ENCODE measurements at regions not wholly inside any gene's neighbourhood (a gene's known extent, or its start where the extent isn't known, plus 50 kb on each side); places are given as distances from the start of the nearest gene placed in this dataset.

DNA sequence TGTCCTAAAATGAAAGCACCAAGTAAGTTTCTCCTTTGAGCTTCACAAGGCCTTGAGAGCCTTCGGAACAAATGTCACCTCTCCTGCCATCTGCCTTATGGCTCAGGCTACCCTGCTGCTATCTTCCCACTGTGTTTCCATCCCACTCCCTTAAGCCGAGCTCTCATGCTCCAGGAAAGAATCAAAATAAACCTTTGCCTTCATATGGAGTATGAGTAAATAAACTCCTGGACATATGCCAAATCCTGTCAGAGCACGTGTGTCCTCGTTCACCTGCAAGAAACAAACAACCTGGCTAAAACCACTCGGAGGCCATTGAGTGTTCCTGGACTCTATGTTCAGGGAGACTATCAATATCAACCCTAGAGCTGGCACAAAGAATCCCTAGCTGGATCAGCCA lies 122.3 kb upstream of the CCDC112 start:
- H3K36me3 Mint-ChIP-seq (ENCODE audit: low read depth), result no peaks in the 10 kb centered on the region
- peaks cover 1% of the 10 kb centered on the region; the same call in 1 of the 2 replicates for H3K27me3 Mint-ChIP-seq (ENCODE audit: insufficient read depth)
- no peak overlapping the region for H3K4me3 Mint-ChIP-seq
- H3K27ac Mint-ChIP-seq, result 0 out of 2 replicates have a peak overlapping the region, but pooled peaks have one; percentile 4
- no peak for DNase-seq
- peaks cover 73% of the 10 kb centered on the region for H3K4me1 Mint-ChIP-seq (ENCODE audit: low read depth)
- no peaks in the 10 kb centered on the region for H3K9me3 Mint-ChIP-seq
- TF ChIP-seq, protein P1, sequence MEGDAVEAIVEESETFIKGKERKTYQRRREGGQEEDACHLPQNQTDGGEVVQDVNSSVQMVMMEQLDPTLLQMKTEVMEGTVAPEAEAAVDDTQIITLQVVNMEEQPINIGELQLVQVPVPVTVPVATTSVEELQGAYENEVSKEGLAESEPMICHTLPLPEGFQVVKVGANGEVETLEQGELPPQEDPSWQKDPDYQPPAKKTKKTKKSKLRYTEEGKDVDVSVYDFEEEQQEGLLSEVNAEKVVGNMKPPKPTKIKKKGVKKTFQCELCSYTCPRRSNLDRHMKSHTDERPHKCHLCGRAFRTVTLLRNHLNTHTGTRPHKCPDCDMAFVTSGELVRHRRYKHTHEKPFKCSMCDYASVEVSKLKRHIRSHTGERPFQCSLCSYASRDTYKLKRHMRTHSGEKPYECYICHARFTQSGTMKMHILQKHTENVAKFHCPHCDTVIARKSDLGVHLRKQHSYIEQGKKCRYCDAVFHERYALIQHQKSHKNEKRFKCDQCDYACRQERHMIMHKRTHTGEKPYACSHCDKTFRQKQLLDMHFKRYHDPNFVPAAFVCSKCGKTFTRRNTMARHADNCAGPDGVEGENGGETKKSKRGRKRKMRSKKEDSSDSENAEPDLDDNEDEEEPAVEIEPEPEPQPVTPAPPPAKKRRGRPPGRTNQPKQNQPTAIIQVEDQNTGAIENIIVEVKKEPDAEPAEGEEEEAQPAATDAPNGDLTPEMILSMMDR (IDR thresholded peaks at IDR 0.05), result no peak

DNA sequence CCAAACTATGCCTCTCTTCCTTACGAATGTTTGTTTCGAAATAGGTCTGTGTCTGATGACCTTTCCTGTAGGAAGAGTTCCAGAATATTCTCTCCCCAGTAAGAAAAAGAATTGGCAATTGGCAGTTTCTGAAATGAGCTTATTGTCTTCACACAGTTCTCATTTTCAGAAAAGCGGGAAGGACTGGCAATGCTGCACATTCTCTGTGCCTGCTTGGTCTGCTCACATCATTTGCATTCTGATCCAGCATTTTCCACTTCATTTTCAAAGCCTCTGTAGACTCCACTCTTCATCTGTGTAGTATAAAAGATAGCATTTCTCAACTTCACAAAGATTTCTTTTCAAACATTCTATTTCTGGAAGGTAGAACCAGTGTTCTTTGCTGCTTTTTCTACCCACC lies 120.6 kb upstream of the CCDC112 start:
- peaks cover 60% of the 10 kb centered on the region for H3K4me1 Mint-ChIP-seq (ENCODE audit: low read depth)
- H3K27ac Mint-ChIP-seq, result no peak overlapping the region
- TF ChIP-seq, protein P1 (IDR thresholded peaks at IDR 0.05), result no peak
- H3K27me3 Mint-ChIP-seq (ENCODE audit: insufficient read depth), result no peaks in the 10 kb centered on the region; the same call in 1 of the 2 replicates
- DNase-seq, result no peak
- no peak overlapping the region for H3K4me3 Mint-ChIP-seq
- no peaks in the 10 kb centered on the region for H3K36me3 Mint-ChIP-seq (ENCODE audit: low read depth)
- no peaks in the 10 kb centered on the region for H3K9me3 Mint-ChIP-seq

DNA sequence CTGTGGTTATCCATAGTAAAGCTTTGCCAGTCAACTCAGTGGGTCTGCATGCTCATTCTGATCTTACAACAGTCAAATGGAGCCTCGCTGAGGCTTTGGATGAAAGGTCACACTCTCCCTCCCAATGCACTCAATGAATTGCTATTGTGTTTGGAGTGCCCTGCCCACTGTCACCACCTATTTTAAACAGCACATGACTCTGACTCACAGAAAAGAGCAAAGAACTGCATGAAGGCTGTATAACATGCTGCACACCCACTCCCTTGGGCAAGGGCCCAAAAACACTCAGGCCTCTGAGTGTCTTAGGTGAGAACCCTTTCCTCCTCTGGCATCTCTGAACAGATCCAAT lies 118.7 kb upstream of the CCDC112 start:
- peak overlapping the region; percentile 75 for H3K27ac Mint-ChIP-seq
- H3K36me3 Mint-ChIP-seq (ENCODE audit: low read depth), result no peaks in the 10 kb centered on the region
- peak overlapping the region; percentile 21; the same call in 1 of the 2 replicates for H3K4me3 Mint-ChIP-seq
- peak; percentile 46 for DNase-seq
- H3K27me3 Mint-ChIP-seq (ENCODE audit: insufficient read depth), result no peaks in the 10 kb centered on the region; the same call in 1 of the 2 replicates
- H3K4me1 Mint-ChIP-seq (ENCODE audit: low read depth), result peaks cover 51% of the 10 kb centered on the region
- TF ChIP-seq, protein P1 (IDR thresholded peaks at IDR 0.05), result no peak
- no peaks in the 10 kb centered on the region for H3K9me3 Mint-ChIP-seq

DNA sequence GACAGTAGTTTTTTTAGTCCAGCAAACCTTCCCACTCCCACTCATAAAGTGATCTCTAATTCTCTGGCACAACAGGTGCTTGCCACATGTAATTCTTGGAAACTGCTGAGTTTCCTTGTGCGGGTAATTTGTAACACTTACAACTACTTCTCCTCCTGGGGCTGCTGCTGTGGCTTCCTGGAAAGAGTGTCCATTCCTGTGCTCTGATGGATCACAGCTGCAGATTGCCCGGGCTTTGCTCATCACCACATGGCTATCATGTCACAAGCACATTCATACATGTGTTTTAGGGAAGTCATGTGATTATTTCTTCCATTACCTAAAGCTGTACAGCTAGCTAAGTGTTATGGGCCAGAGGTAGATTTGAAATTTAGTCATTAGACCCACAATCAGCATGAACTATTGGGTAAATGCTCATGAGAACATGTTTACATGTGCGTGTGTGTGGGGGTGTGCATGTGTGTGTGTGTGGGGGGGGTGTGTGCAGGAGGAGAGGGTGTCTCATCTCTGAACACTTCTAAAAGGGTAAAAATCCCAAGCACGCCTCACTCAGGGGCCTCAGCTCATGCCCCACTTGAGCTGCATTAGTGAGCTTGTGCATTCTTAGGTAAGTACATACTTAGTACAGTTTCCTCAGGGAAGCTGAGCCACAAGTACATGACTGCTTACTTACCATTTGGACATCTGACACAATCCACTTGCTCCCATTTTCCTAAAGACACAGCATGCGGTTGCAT lies 118.1 kb upstream of the CCDC112 start:
- H3K4me3 Mint-ChIP-seq, result peak overlapping the region; percentile 1; the same call in 1 of the 2 replicates
- peaks cover 46% of the 10 kb centered on the region for H3K4me1 Mint-ChIP-seq (ENCODE audit: low read depth)
- H3K27ac Mint-ChIP-seq, result peak overlapping the region; percentile 75

DNA sequence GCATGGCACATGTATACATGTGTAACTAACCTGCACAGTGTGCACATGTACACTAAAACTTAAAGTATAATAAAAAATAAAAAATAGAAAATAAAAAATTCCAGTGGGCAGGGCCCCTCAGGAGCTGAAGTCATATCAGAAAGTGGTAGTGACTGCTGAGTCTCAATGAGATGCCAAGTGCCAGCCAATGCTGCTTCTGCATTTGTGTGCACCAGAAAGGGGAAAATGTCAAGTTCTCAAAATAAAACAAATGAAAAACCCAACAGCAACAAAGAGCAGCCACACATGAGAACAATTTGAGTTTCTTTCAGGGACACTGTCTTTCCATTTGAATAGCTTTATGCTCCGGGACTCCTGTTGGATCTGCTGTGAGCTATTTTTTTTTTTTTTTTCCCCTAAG lies 117.2 kb upstream of the CCDC112 start:
- H3K4me3 Mint-ChIP-seq, result no peak overlapping the region
- H3K27ac Mint-ChIP-seq, result no peak overlapping the region
- H3K27me3 Mint-ChIP-seq (ENCODE audit: insufficient read depth), result peaks cover 1% of the 10 kb centered on the region; the same call in 1 of the 2 replicates
- H3K36me3 Mint-ChIP-seq (ENCODE audit: low read depth), result no peaks in the 10 kb centered on the region
- no peak for DNase-seq
- H3K9me3 Mint-ChIP-seq, result no peaks in the 10 kb centered on the region
- TF ChIP-seq, protein P1 (IDR thresholded peaks at IDR 0.05), result no peak
- H3K4me1 Mint-ChIP-seq (ENCODE audit: low read depth), result peaks cover 37% of the 10 kb centered on the region

More for the DNA sequence above, 118.1 kb upstream of the CCDC112 start:
- no peaks in the 10 kb centered on the region; the same call in 1 of the 2 replicates for H3K27me3 Mint-ChIP-seq (ENCODE audit: insufficient read depth)
- TF ChIP-seq, protein P1 (IDR thresholded peaks at IDR 0.05), result no peak
- no peaks in the 10 kb centered on the region for H3K9me3 Mint-ChIP-seq
- H3K36me3 Mint-ChIP-seq (ENCODE audit: low read depth), result no peaks in the 10 kb centered on the region
- peak; percentile 86 for DNase-seq

Measured in HFFc6 (cell line).